ENCODE measurements at regions not wholly inside any gene's neighbourhood (a gene's known extent, or its start where the extent isn't known, plus 50 kb on each side); places are given as distances from the start of the nearest gene placed in this dataset.

DNA sequence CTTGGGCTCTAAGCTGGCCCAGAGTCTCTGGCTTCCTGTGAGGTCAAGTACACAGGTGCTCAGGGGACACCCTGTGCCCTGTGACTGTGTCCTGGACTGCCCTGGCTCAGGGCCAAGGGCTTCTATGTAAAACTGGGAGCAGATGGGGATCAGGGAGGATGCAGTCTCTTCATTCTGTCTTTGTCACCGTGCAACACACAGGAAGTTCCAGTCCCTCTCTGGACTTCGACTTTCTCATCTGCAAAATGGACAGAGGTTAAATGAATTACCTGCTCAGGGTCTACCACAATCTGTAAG lies 61.9 kb upstream of the TLE3 start:
- no peak overlapping the region for H2BK15ac ChIP-seq (ENCODE audit: low read length)
- H4K91ac ChIP-seq (replicated peaks; ENCODE audit: insufficient read length, low read length) = no peak overlapping the region
- no peak overlapping the region for H4K5ac ChIP-seq (ENCODE audit: insufficient read length, low read depth, low read length)
- FAIRE-seq (no peak), DNase-seq (ENCODE audit: low read depth in 1 of 2, low spot score in 2 of 2) (no peak)
- 100% methylated on average over 2 of the region's 2 CpGs; no CpG with 5 or more reads in 1 of the 2 experiments for WGBS, 2 experiments (ENCODE audit: extremely low coverage in 1 of 2, insufficient coverage in 1 of 2, insufficient read length in 1 of 2, insufficient replicate concordance in 2 of 2, low coverage in 1 of 2, low lambda C conversion rate in 2 of 2, missing lambda C conversion rate in 1 of 2)
- CTCF ChIA-PET (ENCODE audit: partially characterized antibody) = interaction anchor here (0.8 to 1.4 kb wide), 3 partner anchors 26 to 204 kb away, joined by 3 to 5 read pairs (median 4); no protein-coding TSS in a partner anchor
- H2BK120ac ChIP-seq (replicated peaks; ENCODE audit: low read depth, low read length) = no peak overlapping the region
- no peaks in the 10 kb centered on the region for H3K27me3 ChIP-seq (replicated peaks in 1 of 4; ENCODE audit: control insufficient read depth in 3 of 4, extremely low read depth in 1 of 4, insufficient read depth in 3 of 4, low read length in 3 of 4)
- H3K18ac ChIP-seq (ENCODE audit: extremely low read depth, low read length) = no peak overlapping the region
- H2BK12ac ChIP-seq (ENCODE audit: low read depth, low read length) = no peak overlapping the region
- no peak overlapping the region for H4K8ac ChIP-seq (ENCODE audit: extremely low read depth, insufficient read depth, low read length)
- no peak overlapping the region for H2BK20ac ChIP-seq (ENCODE audit: low read length)
- no peak overlapping the region for H3K56ac ChIP-seq (replicated peaks; ENCODE audit: insufficient read length, low read depth, low read length)
- TF ChIP-seq POLR2A (IDR thresholded peaks at IDR 0.05; ENCODE audit: control extremely low read depth in 1 of 2, low read depth in 2 of 2, low read length in 2 of 2) (no peak), SUZ12 (IDR thresholded peaks at IDR 0.05; ENCODE audit: low read length) (no peak), SP4 (IDR thresholded peaks at IDR 0.05; ENCODE audit: low read length) (no peak)
- no peak overlapping the region for H3K27ac ChIP-seq (ENCODE audit: low read depth, low read length)
- no peak overlapping the region for H3K4ac ChIP-seq (replicated peaks; ENCODE audit: insufficient read length, low read depth, low read length)
- no peaks in the 10 kb centered on the region for H3K79me1 ChIP-seq (ENCODE audit: low read depth, low read length)
- H2AFZ ChIP-seq (ENCODE audit: low read length) = no peak overlapping the region
- no peaks in the 10 kb centered on the region for H4K20me1 ChIP-seq (replicated peaks in 1 of 2; ENCODE audit: control insufficient read depth in 1 of 2, insufficient read depth in 2 of 2, low read length in 2 of 2)
- H3K14ac ChIP-seq (ENCODE audit: insufficient read length) = no peak overlapping the region
- no peaks in the 10 kb centered on the region; the same call in 1 of the 2 replicates for H3K23me2 ChIP-seq (ENCODE audit: low read depth, low read length)
- H3K4me3 ChIP-seq (ENCODE audit: extremely low read depth in 1 of 4, insufficient read depth in 2 of 4, low read depth in 3 of 4, low read length in 4 of 4) = no peak overlapping the region
- no peaks in the 10 kb centered on the region for H3K9me3 ChIP-seq (ENCODE audit: insufficient read depth in 2 of 2, low read depth in 1 of 2, low read length in 1 of 2)
- no peaks in the 10 kb centered on the region for H3K36me3 ChIP-seq (ENCODE audit: control insufficient read depth in 2 of 4, insufficient read depth in 4 of 4, low read length in 3 of 4)
- H3K9ac ChIP-seq (replicated peaks in 1 of 4; ENCODE audit: extremely low read depth in 1 of 4, low read depth in 3 of 4, low read length in 3 of 4) = no peak overlapping the region
- H3K4me1 ChIP-seq (replicated peaks in 1 of 4; ENCODE audit: control insufficient read depth in 3 of 4, insufficient read depth in 4 of 4, low read length in 3 of 4) = peaks cover 0 to under 1% (median 0%) of the 10 kb centered on the region in 4 experiments; a peak in 1 of 7 replicates
- H2BK5ac ChIP-seq (ENCODE audit: low read depth, low read length) = no peak overlapping the region
- no peak overlapping the region for H2AK5ac ChIP-seq (ENCODE audit: low read depth, low read length)
- H3K79me2 ChIP-seq (ENCODE audit: control insufficient read depth in 1 of 2, insufficient read depth in 2 of 2, low read length in 2 of 2) = no peaks in the 10 kb centered on the region
- POLR2A ChIA-PET (ENCODE audit: partially characterized antibody) = interaction anchor here (1.3 to 1.4 kb wide), 2 partner anchors 9 to 11 kb away, joined by 3 to 4 read pairs; no protein-coding TSS in a partner anchor
- H3K23ac ChIP-seq (ENCODE audit: insufficient read length) = no peak overlapping the region
- no peak overlapping the region for H3K4me2 ChIP-seq (ENCODE audit: insufficient read depth in 1 of 2, low read depth in 2 of 2, low read length in 2 of 2)

Data from H1 (cell line).